Smooth muscle cell (in vitro differentiated cells): ENCODE measurements at regions not wholly inside any gene's neighbourhood (a gene's known extent, or its start where the extent isn't known, plus 50 kb on each side); places are given as distances from the start of the nearest gene placed in this dataset.

Experiments
- DNase-seq: peaks from one replicate; lab custom pipeline; 2025; ENCODE audit not compliant: unreplicated experiment; lab: John Stamatoyannopoulos, UW
- H2AFZ ChIP-seq: fragments of 200-600 bp; sonication (generic); 2 replicates; pipeline ENCODE4 v1.6.0; 2016; ENCODE audit warnings: antibody characterized with exemption, low read depth, mild to moderate bottlenecking
- H3F3A ChIP-seq: fragments of 200-600 bp; sonication (generic); 2 replicates; pipeline ENCODE4 v1.6.0; 2017; ENCODE audit warnings: antibody characterized with exemption, low read depth
- H3K27ac ChIP-seq: fragments of 200-600 bp; sonication (generic); 2 replicates; pipeline ENCODE4 v1.5.1; 2016; ENCODE audit warnings: low read depth, mild to moderate bottlenecking
- H3K27me3 ChIP-seq: fragments of 200-600 bp; sonication (generic); 2 replicates; pipeline ENCODE4 v1.6.1; 2016; ENCODE audit warnings: low read depth, mild to moderate bottlenecking
- H3K36me3 ChIP-seq: fragments of 200-600 bp; sonication (generic); 2 replicates; pipeline ENCODE4 v1.5.1; 2016; ENCODE audit warnings: low read depth
- H3K4me1 ChIP-seq: fragments of 200-600 bp; sonication (generic); 2 replicates; pipeline ENCODE4 v1.5.1; 2016; ENCODE audit warnings: low read depth
- H3K4me2 ChIP-seq: fragments of 200-600 bp; sonication (generic); 2 replicates; pipeline ENCODE4 v1.6.0; 2016; ENCODE audit warnings: mild to moderate bottlenecking
- H3K4me3 ChIP-seq: fragments of 200-600 bp; sonication (generic); 2 replicates; pipeline ENCODE4 v1.5.1; 2016; ENCODE audit warnings: mild to moderate bottlenecking
- H3K79me2 ChIP-seq: fragments of 200-600 bp; sonication (generic); 2 replicates; pipeline ENCODE4 v1.6.0; 2016; ENCODE audit warnings: low read depth, mild to moderate bottlenecking
- H3K9ac ChIP-seq: fragments of 200-600 bp; sonication (generic); 2 replicates; pipeline ENCODE4 v1.6.0; 2016; ENCODE audit warnings: low read depth
- H3K9me3 ChIP-seq: fragments of 200-600 bp; sonication (generic); replicated peaks from 2 replicates; pipeline ENCODE4 v1.5.1; 2016; ENCODE audit warnings: low read depth
- H4K20me1 ChIP-seq: fragments of 200-600 bp; sonication (generic); 2 replicates; pipeline ENCODE4 v1.6.0; 2016; ENCODE audit warnings: low read depth
- CTCF ChIP-seq: fragments of 200-600 bp; sonication (generic); IDR thresholded peaks from 2 replicates; pipeline ENCODE4 v1.5.1; 2017; ENCODE audit warnings: borderline replicate concordance, mild to moderate bottlenecking, antibody characterized with exemption; ENCODE audit not compliant: insufficient read depth, poor library complexity, severe bottlenecking
- WGBS: methylation state at CpG from one replicate; pipeline ENCODE4 v1.1.7; 2016; ENCODE audit warnings: low lambda C conversion rate; 5-methylcytosine and 5-hydroxymethylcytosine counted together

- Histone ChIP-seq H3K27ac (no peak overlapping the region), H3K9me3 (no peaks in the 10 kb centered on the region), H3K36me3 (no peaks in the 10 kb centered on the region), H4K20me1 (no peaks in the 10 kb centered on the region), H3K4me2 (no peak overlapping the region), H3K4me1 (peaks cover 9% of the 10 kb centered on the region), H3K9ac (no peak overlapping the region), H2AFZ (no peak overlapping the region), H3F3A (no peaks in the 10 kb centered on the region), H3K4me3 (no peak overlapping the region), H3K27me3 (no peaks in the 10 kb centered on the region), H3K79me2 (no peaks in the 10 kb centered on the region)
- 87% methylated on average over 2 of the region's 2 CpGs for WGBS
- DNase-seq: no peak
- no peak for TF ChIP-seq CTCF
These were observed 188.6 kb upstream of the RREB1 start for GRCh38 chr6:6919173-6919572.

- no peaks in the 10 kb centered on the region for H3K36me3 ChIP-seq
- 89% methylated on average over 9 of the region's 9 CpGs for WGBS
- H3K4me3 ChIP-seq: no peak overlapping the region
- no peaks in the 10 kb centered on the region for H3K27me3 ChIP-seq
- no peaks in the 10 kb centered on the region for H3F3A ChIP-seq
- H4K20me1 ChIP-seq: no peaks in the 10 kb centered on the region
- DNase-seq: no peak
- TF ChIP-seq CTCF: no peak
- H2AFZ ChIP-seq: no peak overlapping the region
- no peak overlapping the region for H3K4me2 ChIP-seq
- no peaks in the 10 kb centered on the region for H3K79me2 ChIP-seq
- no peak overlapping the region for H3K27ac ChIP-seq
- peaks cover 9% of the 10 kb centered on the region for H3K4me1 ChIP-seq
- no peak overlapping the region for H3K9ac ChIP-seq
- H3K9me3 ChIP-seq: no peaks in the 10 kb centered on the region
These were observed 187.4 kb upstream of the RREB1 start for GRCh38 chr6:6920114-6920986.

GRCh38 chr6:6920987-6921313, 186.8 kb upstream of the RREB1 start:
- H3K27ac ChIP-seq: no peak overlapping the region
- H3K79me2 ChIP-seq: no peaks in the 10 kb centered on the region
- H3K9ac ChIP-seq: no peak overlapping the region
- 97% methylated on average over 7 of the region's 7 CpGs for WGBS
- no peaks in the 10 kb centered on the region for H4K20me1 ChIP-seq
- no peak for DNase-seq
- H3F3A ChIP-seq: no peaks in the 10 kb centered on the region
- TF ChIP-seq CTCF: no peak
- H3K4me1 ChIP-seq: peaks cover 3% of the 10 kb centered on the region
- H3K36me3 ChIP-seq: no peaks in the 10 kb centered on the region
- no peaks in the 10 kb centered on the region for H3K9me3 ChIP-seq
- no peaks in the 10 kb centered on the region for H3K27me3 ChIP-seq
- no peak overlapping the region for H3K4me2 ChIP-seq
- no peak overlapping the region for H2AFZ ChIP-seq
- H3K4me3 ChIP-seq: no peak overlapping the region

- Histone ChIP-seq H2AFZ (no peak overlapping the region), H3K79me2 (no peaks in the 10 kb centered on the region), H3K4me3 (no peak overlapping the region), H3K27me3 (no peaks in the 10 kb centered on the region), H3K9me3 (no peaks in the 10 kb centered on the region), H4K20me1 (no peaks in the 10 kb centered on the region), H3K27ac (no peak overlapping the region), H3K4me1 (peaks cover 2% of the 10 kb centered on the region), H3K4me2 (no peak overlapping the region), H3K9ac (no peak overlapping the region), H3F3A (no peaks in the 10 kb centered on the region), H3K36me3 (no peaks in the 10 kb centered on the region)
- 85% methylated on average over 1 of the region's 1 CpG for WGBS
- no peak for DNase-seq
- no peak for TF ChIP-seq CTCF
These were observed 185.6 kb upstream of the RREB1 start for GRCh38 chr6:6922166-6922565.
